ENCODE measurements at regions not wholly inside any gene's neighbourhood (a gene's known extent, or its start where the extent isn't known, plus 50 kb on each side); places are given as distances from the start of the nearest gene placed in this dataset.

- no peak for DNase-seq (ENCODE audit: low spot score)
- no peak for ATAC-seq (ENCODE audit: low FRiP score)
- TF ChIP-seq, protein P1, sequence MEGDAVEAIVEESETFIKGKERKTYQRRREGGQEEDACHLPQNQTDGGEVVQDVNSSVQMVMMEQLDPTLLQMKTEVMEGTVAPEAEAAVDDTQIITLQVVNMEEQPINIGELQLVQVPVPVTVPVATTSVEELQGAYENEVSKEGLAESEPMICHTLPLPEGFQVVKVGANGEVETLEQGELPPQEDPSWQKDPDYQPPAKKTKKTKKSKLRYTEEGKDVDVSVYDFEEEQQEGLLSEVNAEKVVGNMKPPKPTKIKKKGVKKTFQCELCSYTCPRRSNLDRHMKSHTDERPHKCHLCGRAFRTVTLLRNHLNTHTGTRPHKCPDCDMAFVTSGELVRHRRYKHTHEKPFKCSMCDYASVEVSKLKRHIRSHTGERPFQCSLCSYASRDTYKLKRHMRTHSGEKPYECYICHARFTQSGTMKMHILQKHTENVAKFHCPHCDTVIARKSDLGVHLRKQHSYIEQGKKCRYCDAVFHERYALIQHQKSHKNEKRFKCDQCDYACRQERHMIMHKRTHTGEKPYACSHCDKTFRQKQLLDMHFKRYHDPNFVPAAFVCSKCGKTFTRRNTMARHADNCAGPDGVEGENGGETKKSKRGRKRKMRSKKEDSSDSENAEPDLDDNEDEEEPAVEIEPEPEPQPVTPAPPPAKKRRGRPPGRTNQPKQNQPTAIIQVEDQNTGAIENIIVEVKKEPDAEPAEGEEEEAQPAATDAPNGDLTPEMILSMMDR (IDR thresholded peaks at IDR 0.05), result no peak
These were observed 93.8 kb upstream of the RASGRP1 start for GRCh38 chr15:38658431-38658830.

DNA sequence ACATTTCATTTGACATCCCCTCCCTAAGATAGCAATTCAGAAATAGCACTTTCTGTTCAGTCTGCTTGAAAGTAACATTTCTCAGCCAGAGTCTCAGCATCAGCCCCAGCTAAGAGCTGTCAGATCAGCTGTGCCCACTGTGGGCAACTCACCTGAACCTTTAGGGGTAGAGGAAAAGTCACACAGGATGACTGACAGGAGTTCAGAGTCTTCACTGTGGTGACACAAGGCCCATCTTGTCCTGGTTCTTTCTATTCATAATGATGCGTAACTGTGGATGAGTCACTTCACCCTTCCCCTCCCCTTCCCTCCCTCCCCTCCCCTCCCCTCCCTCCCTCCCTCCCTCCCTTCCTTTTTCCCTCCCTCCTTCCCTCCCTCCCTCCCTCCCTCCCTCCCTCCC, 96.1 kb upstream of the RASGRP1 start:
- ATAC-seq (ENCODE audit: low FRiP score) (no peak), DNase-seq (ENCODE audit: low spot score) (no peak)
- TF ChIP-seq, protein P1 (IDR thresholded peaks at IDR 0.05), result no peak

DNA sequence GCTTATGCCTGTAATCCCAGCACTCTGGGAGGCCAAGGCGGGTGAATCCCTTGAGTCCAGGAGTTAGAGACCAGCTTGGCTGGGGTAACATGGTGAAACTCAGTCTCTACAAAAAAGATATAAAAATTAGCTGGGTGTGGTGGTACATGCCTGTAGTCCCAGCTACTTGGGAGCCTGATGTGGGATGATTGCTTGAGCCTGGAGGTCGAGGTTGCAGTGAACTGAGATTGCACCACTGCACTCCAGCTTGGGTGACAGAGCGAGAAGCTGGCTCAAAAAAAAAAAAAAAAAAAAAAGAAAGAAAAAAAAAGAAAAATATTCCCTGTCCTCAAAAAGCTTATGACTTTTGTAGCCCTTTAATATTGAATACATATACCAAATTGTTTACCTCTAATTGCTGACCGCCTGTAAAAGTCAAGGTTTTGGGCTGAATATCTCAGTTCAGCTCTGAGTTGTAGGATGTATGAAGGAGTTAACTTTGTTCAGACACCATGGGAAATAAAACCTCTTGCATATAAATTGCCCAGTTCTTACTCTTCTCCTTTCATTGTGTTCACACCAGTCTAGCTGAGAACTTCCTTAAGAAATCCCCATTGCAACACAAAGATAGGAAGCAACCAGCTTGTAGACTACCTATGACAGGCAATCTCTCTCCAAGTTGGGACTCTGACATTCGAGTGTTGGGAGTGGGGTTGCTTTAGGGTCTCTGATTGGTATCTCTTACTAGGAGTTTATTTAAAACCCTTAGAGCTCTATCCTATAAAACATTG, 97.6 kb upstream of the RASGRP1 start:
- DNase-seq (ENCODE audit: low spot score) (no peak), ATAC-seq (ENCODE audit: low FRiP score) (no peak)
- TF ChIP-seq, protein P1 (IDR thresholded peaks at IDR 0.05), result no peak

- DNase-seq (ENCODE audit: low spot score) (no peak), ATAC-seq (ENCODE audit: low FRiP score) (no peak)
- TF ChIP-seq, protein P1 (IDR thresholded peaks at IDR 0.05), result no peak
These were observed 98.2 kb upstream of the RASGRP1 start for GRCh38 chr15:38662805-38663204.

DNA sequence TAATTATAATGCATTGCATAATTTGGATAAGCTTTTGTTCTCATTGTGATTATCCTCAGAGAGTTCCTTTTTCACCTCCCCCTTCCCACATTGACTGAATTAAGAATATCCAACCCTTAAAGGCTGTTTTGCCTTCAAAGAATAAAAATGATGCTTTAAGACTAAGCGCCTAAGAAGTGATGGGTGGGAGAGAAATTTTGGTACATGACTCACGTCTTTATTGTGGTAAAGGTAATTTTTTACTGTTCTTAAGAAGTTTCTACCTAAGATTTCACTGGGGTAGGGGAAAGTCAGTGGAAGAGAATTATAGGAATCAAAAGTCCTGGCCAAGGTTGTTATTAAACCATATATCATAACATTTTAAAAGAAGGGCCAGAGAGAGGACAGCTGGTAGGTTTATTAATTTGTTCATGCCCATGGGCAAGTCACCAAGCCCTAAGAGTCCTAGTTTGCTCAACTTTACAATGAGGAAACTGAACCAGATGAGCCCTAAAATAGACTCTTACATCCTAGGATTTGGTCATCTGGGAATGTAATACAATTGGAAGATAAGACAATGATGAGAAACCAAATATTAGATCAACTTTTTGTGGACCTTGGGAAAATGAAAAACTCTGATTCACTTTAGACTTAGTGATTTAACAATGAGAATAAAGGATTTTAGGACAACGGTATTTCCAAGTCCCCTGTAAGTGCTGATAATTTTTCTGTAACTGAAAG, 101.1 kb upstream of the RASGRP1 start:
- TF ChIP-seq, protein P1 (IDR thresholded peaks at IDR 0.05), result no peak
- no peak for DNase-seq (ENCODE audit: low spot score)
- no peak for ATAC-seq (ENCODE audit: low FRiP score)

DNA sequence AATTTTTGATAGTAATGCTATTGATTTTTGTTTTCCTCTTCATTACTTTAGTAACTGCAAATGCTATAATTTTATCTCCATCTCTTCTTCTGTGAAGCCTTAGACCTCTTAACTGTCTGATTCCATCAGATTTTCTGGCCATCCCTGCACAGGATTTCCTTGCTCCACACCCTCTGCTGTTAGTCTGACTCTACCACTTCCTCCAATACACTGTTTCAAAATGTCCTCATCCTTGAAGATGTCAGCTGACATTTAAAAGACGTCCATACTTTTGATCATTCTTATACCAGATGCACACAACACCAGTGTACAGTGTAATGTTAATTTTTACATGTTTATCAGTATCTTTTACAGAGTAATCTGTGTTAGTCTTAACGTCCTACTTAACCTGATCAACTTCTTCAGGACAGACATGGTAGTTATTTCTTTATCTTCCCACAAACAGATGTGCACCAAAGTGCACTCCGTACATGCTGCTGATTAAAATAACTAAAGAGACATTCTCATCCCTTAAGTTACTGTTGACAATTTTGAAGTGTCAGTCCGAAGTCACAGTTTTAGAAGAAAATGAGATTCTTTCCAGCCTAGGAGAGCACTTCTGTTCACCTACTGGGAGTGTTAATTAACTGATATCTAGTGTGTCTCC, 102.4 kb upstream of the RASGRP1 start:
- TF ChIP-seq, protein P1 (IDR thresholded peaks at IDR 0.05), result no peak
- no peak for DNase-seq (ENCODE audit: low spot score)

More for the DNA sequence above, 102.4 kb upstream of the RASGRP1 start:
- ATAC-seq (ENCODE audit: low FRiP score), result no peak
